WTC11 (cell line): ENCODE measurements at regions not wholly inside any gene's neighbourhood (a gene's known extent, or its start where the extent isn't known, plus 50 kb on each side); places are given as distances from the start of the nearest gene placed in this dataset.

Experiments used
- ATAC-seq: fragments of 200-7000 bp; cut with Tn5 transposase; 2 replicates; pipeline ENCODE4 v1.10.0; 2021; ENCODE audit warnings: mild to moderate bottlenecking, moderate library complexity
- CTCF ChIA-PET: fragments of 300-600 bp; sonication (Branson Sonifier 250); formaldehyde crosslinking; loops from one replicate; lab custom pipeline; 2021; ENCODE audit warnings: antibody characterized with exemption; lab: Charles Lee
- POLR2A ChIA-PET: fragments of 350-600 bp; sonication (Branson Sonifier 250); formaldehyde crosslinking; loops from one replicate; lab custom pipeline; 2021; ENCODE audit warnings: antibody characterized with exemption; lab: Charles Lee
- DNase-seq: peaks from one replicate; pipeline ENCODE4 v3.0.0; 2021; ENCODE audit warnings: low spot score
- H3K27ac Mint-ChIP-seq: 2 replicates; pipeline ENCODE4 v1.8.0; 2021; ENCODE audit warnings: mixed read lengths
- H3K27me3 Mint-ChIP-seq: 2 replicates; pipeline ENCODE4 v1.8.0; 2021; ENCODE audit warnings: low read depth, mild to moderate bottlenecking, moderate library complexity, mixed read lengths
- H3K36me3 Mint-ChIP-seq: 2 replicates; pipeline ENCODE4 v1.8.0; 2021; ENCODE audit warnings: mixed read lengths
- H3K4me1 Mint-ChIP-seq: 2 replicates; pipeline ENCODE4 v1.8.0; 2022; ENCODE audit warnings: mixed read lengths
- H3K4me3 Mint-ChIP-seq: 2 replicates; pipeline ENCODE4 v1.8.0; 2021; ENCODE audit warnings: mild to moderate bottlenecking, moderate library complexity, mixed read lengths
- H3K9me3 Mint-ChIP-seq: 2 replicates; pipeline ENCODE4 v1.8.0; 2021; ENCODE audit warnings: mixed read lengths
- AR ChIP-seq: fragments of 250-450 bp; sonication (Bioruptor Pico); IDR thresholded peaks from 2 replicates; pipeline ENCODE4 v1.9.0; 2021; ENCODE audit warnings: mild to moderate bottlenecking
- ARID4B ChIP-seq: sonication (generic); formaldehyde crosslinking; IDR thresholded peaks from 2 replicates; pipeline ENCODE4 v1.8.0; 2023; ENCODE audit warnings: missing genetic modification reagents, mild to moderate bottlenecking, borderline replicate concordance
- E2F4 ChIP-seq: sonication (generic); formaldehyde crosslinking; IDR thresholded peaks from 2 replicates; pipeline ENCODE4 v1.8.1; 2022; ENCODE audit warnings: low read depth, mild to moderate bottlenecking, moderate library complexity, missing genetic modification reagents, borderline replicate concordance
- NFATC4 ChIP-seq: fragments of 250-450 bp; sonication (Bioruptor Pico); IDR thresholded peaks from 2 replicates; pipeline ENCODE4 v1.9.0; 2021; ENCODE audit warnings: mild to moderate bottlenecking
- NFYB ChIP-seq: sonication (generic); formaldehyde crosslinking; conservative IDR thresholded peaks from 2 replicates; pipeline ENCODE4 v1.8.0; 2022; ENCODE audit warnings: low read depth, missing genetic modification reagents
- TEAD4 ChIP-seq: sonication (generic); formaldehyde crosslinking; IDR thresholded peaks from 2 replicates; pipeline ENCODE4 v1.8.0; 2022; ENCODE audit warnings: mild to moderate bottlenecking, missing genetic modification reagents
- ZBTB21 ChIP-seq: sonication (generic); formaldehyde crosslinking; IDR thresholded peaks from 2 replicates; pipeline ENCODE4 v1.8.1; 2023; ENCODE audit warnings: mild to moderate bottlenecking, missing genetic modification reagents, borderline replicate concordance
- ZSCAN18 ChIP-seq: fragments of 250-450 bp; sonication (Bioruptor Pico); IDR thresholded peaks from 2 replicates; pipeline ENCODE4 v2.1.2; 2022; ENCODE audit warnings: mild to moderate bottlenecking, moderate library complexity
- TF ChIP-seq, protein P1 (sequence below): sonication (generic); formaldehyde crosslinking; IDR thresholded peaks from 2 replicates; pipeline ENCODE4 v1.8.1; 2022; ENCODE audit warnings: missing genetic modification reagents, borderline replicate concordance

GRCh38 chr5:17730421-17730820 is 96.2 kb downstream of the TAF11L14 start:
- H3K4me1 Mint-ChIP-seq, result no peaks in the 10 kb centered on the region
- ChIA-PET CTCF (no interaction called here), POLR2A (no interaction called here)
- H3K9me3 Mint-ChIP-seq, result no peaks in the 10 kb centered on the region
- H3K36me3 Mint-ChIP-seq, result no peaks in the 10 kb centered on the region
- no peaks in the 10 kb centered on the region for H3K27me3 Mint-ChIP-seq
- H3K4me3 Mint-ChIP-seq, result no peak overlapping the region
- H3K27ac Mint-ChIP-seq, result no peak overlapping the region
- TF ChIP-seq TEAD4 (CRISPR knock-in tag) (no peak), ZSCAN18 (CRISPR knock-in tag) (no peak), ARID4B (CRISPR knock-in tag) (no peak)
- TF ChIP-seq, protein P1, sequence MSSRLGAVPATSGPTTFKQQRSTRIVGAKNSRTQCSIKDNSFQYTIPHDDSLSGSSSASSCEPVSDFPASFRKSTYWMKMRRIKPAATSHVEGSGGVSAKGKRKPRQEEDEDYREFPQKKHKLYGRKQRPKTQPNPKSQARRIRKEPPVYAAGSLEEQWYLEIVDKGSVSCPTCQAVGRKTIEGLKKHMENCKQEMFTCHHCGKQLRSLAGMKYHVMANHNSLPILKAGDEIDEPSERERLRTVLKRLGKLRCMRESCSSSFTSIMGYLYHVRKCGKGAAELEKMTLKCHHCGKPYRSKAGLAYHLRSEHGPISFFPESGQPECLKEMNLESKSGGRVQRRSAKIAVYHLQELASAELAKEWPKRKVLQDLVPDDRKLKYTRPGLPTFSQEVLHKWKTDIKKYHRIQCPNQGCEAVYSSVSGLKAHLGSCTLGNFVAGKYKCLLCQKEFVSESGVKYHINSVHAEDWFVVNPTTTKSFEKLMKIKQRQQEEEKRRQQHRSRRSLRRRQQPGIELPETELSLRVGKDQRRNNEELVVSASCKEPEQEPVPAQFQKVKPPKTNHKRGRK (CRISPR knock-in tag), result no peak
- TF ChIP-seq, all 79 proteins: peak for 0
- no peak for DNase-seq
- no peak for ATAC-seq

DNA sequence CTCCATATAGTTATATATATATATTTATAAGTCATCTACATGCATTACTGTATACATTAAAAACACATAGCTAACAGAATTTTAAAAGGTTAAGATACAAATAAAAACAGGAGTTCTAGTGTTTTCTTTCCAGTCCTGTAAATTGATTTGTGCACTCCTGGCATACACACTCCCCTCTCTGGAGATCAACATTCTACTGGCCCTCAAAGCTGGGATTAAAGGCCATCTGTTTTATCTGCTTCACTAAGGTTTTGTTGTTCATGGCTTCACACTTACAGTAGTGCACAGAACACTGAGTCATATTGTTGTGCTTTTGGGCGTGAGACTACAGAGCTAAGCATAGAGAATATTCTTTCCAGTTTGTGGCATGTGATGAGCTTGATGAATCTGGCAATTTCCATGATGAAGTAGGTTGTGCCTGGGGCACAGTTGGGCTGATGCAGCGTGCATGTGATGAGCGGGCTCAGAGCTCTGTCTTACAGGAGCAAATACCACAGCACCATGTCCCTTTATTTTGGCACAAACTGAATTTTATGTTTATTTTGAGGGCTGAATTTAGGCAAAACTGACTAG is 98.2 kb downstream of the TAF11L14 start:
- H3K27ac Mint-ChIP-seq, result no peak overlapping the region
- CTCF ChIA-PET, result no interaction called here
- no peaks in the 10 kb centered on the region for H3K9me3 Mint-ChIP-seq
- no peak for TF ChIP-seq TEAD4 (CRISPR knock-in tag)
- no peak for TF ChIP-seq E2F4 (CRISPR knock-in tag)
- H3K4me3 Mint-ChIP-seq, result no peak overlapping the region
- no peaks in the 10 kb centered on the region for H3K36me3 Mint-ChIP-seq
- ATAC-seq (no peak), DNase-seq (no peak)
- no peaks in the 10 kb centered on the region for H3K4me1 Mint-ChIP-seq
- POLR2A ChIA-PET, result no interaction called here
- H3K27me3 Mint-ChIP-seq, result no peaks in the 10 kb centered on the region

- CTCF ChIA-PET, result no interaction called here
- TF ChIP-seq AR (CRISPR knock-in tag) (no peak), ZBTB21 (no peak), NFYB (CRISPR knock-in tag) (no peak), NFATC4 (CRISPR knock-in tag) (no peak), ZSCAN18 (CRISPR knock-in tag) (no peak)
- TF ChIP-seq, all 79 proteins: peak for 0
- Mint-ChIP-seq H3K27ac (no peak overlapping the region), H3K27me3 (no peaks in the 10 kb centered on the region), H3K36me3 (no peaks in the 10 kb centered on the region), H3K4me1 (no peaks in the 10 kb centered on the region), H3K4me3 (no peak overlapping the region), H3K9me3 (no peaks in the 10 kb centered on the region)
- no peak for ATAC-seq
- POLR2A ChIA-PET, result no interaction called here
- DNase-seq, result no peak
These were observed 99.8 kb downstream of the TAF11L14 start for GRCh38 chr5:17734011-17734410.
